ENCODE measurements at regions not wholly inside any gene's neighbourhood (a gene's known extent, or its start where the extent isn't known, plus 50 kb on each side); places are given as distances from the start of the nearest gene placed in this dataset.

DNA sequence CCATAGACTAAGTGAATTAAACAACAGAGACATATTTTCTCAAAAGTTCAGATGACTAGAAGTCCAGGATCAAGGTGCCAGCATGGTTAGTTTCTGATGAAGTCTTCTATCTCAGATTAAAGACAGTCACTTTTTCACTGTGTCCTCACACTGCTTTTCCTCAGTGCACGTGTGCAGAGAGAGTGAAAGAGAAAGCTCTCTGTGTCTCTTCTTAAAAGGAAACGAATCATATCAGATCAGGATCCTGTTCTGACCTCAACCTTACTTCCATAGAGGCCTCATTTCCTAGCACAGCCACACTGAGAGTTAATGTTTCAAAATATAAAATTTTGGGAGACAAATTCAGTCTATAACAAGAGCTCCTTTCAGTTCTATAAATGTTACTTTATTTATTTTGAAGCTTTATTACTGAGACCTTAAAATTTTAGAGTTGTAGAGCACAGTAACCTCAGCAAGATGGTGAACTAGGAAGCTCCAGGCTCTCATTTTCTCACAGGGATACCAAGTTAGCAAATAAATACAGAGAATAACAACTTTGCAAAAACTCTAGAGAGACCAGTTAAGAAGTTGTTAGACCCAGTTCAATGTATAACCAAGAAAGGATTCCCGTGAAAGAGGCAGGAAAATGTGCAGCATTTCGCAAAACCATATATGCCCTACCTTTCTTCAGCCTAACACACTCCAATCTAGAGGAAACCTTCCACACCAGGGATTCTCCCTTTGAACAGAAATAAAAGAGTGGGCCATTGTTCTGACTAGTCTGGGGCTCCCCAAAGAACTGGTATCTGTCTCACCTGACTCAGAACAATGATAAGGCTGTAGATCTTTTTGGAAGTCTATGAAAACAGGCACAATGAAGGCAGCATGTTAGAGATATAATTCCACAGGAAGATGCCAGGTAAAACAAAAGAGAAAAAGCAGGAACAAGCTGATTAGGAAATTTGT, 372.2 kb downstream of the MRPL39 start:
- Histone ChIP-seq H3K27ac (ENCODE audit: low read depth, low read length) (no peak overlapping the region), H3K4ac (replicated peaks; ENCODE audit: insufficient read length, low read depth, low read length) (no peak overlapping the region), H4K91ac (replicated peaks; ENCODE audit: insufficient read length, low read length) (no peak overlapping the region), H4K8ac (ENCODE audit: extremely low read depth, insufficient read depth, low read length) (no peak overlapping the region), H3K23ac (ENCODE audit: insufficient read length) (no peak overlapping the region), H2BK15ac (ENCODE audit: low read length) (no peak overlapping the region), H4K20me1 (replicated peaks in 1 of 2; ENCODE audit: control insufficient read depth in 1 of 2, insufficient read depth in 2 of 2, low read length in 2 of 2) (no peaks in the 10 kb centered on the region), H3K18ac (ENCODE audit: extremely low read depth, low read length) (no peak overlapping the region), H3K4me1 (replicated peaks in 1 of 4; ENCODE audit: control insufficient read depth in 3 of 4, insufficient read depth in 4 of 4, low read length in 3 of 4) (no peaks in the 10 kb centered on the region), H4K5ac (ENCODE audit: insufficient read length, low read depth, low read length) (no peak overlapping the region), H3K4me2 (ENCODE audit: insufficient read depth in 1 of 2, low read depth in 2 of 2, low read length in 2 of 2) (no peak overlapping the region), H3K56ac (replicated peaks; ENCODE audit: insufficient read length, low read depth, low read length) (no peak overlapping the region), H2AK5ac (ENCODE audit: low read depth, low read length) (no peak overlapping the region), H2AFZ (ENCODE audit: low read length) (no peak overlapping the region), H2BK20ac (ENCODE audit: low read length) (no peak overlapping the region), H3K79me1 (ENCODE audit: low read depth, low read length) (no peaks in the 10 kb centered on the region), H2BK12ac (ENCODE audit: low read depth, low read length) (no peak overlapping the region), H3K23me2 (ENCODE audit: low read depth, low read length) (no peaks in the 10 kb centered on the region), H2BK120ac (replicated peaks; ENCODE audit: low read depth, low read length) (no peak overlapping the region), H3K9ac (replicated peaks in 1 of 4; ENCODE audit: extremely low read depth in 1 of 4, low read depth in 3 of 4, low read length in 3 of 4) (no peak overlapping the region), H3K14ac (ENCODE audit: insufficient read length) (no peak overlapping the region), H3K4me3 (ENCODE audit: extremely low read depth in 1 of 4, insufficient read depth in 2 of 4, low read depth in 3 of 4, low read length in 4 of 4) (no peak overlapping the region), H3K36me3 (ENCODE audit: control insufficient read depth in 2 of 4, insufficient read depth in 4 of 4, low read length in 3 of 4) (no peaks in the 10 kb centered on the region), H3K9me3 (ENCODE audit: insufficient read depth in 2 of 2, low read depth in 1 of 2, low read length in 1 of 2) (no peaks in the 10 kb centered on the region), H2BK5ac (ENCODE audit: low read depth, low read length) (no peak overlapping the region), H3K79me2 (ENCODE audit: control insufficient read depth in 1 of 2, insufficient read depth in 2 of 2, low read length in 2 of 2) (no peaks in the 10 kb centered on the region), H3K27me3 (replicated peaks in 1 of 4; ENCODE audit: control insufficient read depth in 3 of 4, extremely low read depth in 1 of 4, insufficient read depth in 3 of 4, low read length in 3 of 4) (no peaks in the 10 kb centered on the region)
- POLR2A ChIA-PET (ENCODE audit: partially characterized antibody) = no interaction called here
- no peak for DNase-seq (ENCODE audit: low read depth in 1 of 2, low spot score in 2 of 2)
- FAIRE-seq = no peak
- 91% methylated on average over 4 of the region's 4 CpGs; no CpG with 5 or more reads in 1 of the 2 experiments for WGBS, 2 experiments (ENCODE audit: extremely low coverage in 1 of 2, insufficient coverage in 1 of 2, insufficient read length in 1 of 2, insufficient replicate concordance in 2 of 2, low coverage in 1 of 2, low lambda C conversion rate in 2 of 2, missing lambda C conversion rate in 1 of 2)
- CTCF ChIA-PET (ENCODE audit: partially characterized antibody) = no interaction called here
- TF ChIP-seq, protein P1, sequence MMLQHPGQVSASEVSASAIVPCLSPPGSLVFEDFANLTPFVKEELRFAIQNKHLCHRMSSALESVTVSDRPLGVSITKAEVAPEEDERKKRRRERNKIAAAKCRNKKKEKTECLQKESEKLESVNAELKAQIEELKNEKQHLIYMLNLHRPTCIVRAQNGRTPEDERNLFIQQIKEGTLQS (IDR thresholded peaks at IDR 0.05; ENCODE audit: insufficient read depth, low read depth, low read length) = no peak
- TF ChIP-seq CTBP2 (IDR thresholded peaks at IDR 0.05; ENCODE audit: borderline replicate concordance, insufficient read depth, insufficient read length, low read length) = no peak
- no peak for TF ChIP-seq SP4 (IDR thresholded peaks at IDR 0.05; ENCODE audit: low read length)
- no peak for TF ChIP-seq NRF1 (IDR thresholded peaks at IDR 0.05; ENCODE audit: low read depth, low read length)
- TF ChIP-seq RBBP5 (IDR thresholded peaks at IDR 0.05; ENCODE audit: borderline replicate concordance, low read depth, low read length) = no peak
- no peak for TF ChIP-seq POLR2A (IDR thresholded peaks at IDR 0.05; ENCODE audit: control extremely low read depth in 1 of 2, low read depth in 2 of 2, low read length in 2 of 2)
- TF ChIP-seq CBX5 (IDR thresholded peaks at IDR 0.05; ENCODE audit: low read depth, low read length) = no peak
- TF ChIP-seq ASH2L (IDR thresholded peaks at IDR 0.05; ENCODE audit: low read length) = no peak
- TF ChIP-seq RAD21 (IDR thresholded peaks at IDR 0.05 in 1 of 2, conservative IDR thresholded peaks at IDR 0.05 in 1 of 2; ENCODE audit: low read depth in 2 of 2, low read length in 2 of 2) = no peak
- no peak for TF ChIP-seq BRCA1 (IDR thresholded peaks at IDR 0.05; ENCODE audit: low read depth, low read length)
- TF ChIP-seq TBP (IDR thresholded peaks at IDR 0.05; ENCODE audit: low read depth, low read length) = no peak
- no peak for TF ChIP-seq SRF (IDR thresholded peaks at IDR 0.05; ENCODE audit: low read depth, low read length)
- no peak for TF ChIP-seq SIX5 (IDR thresholded peaks at IDR 0.05; ENCODE audit: low read depth, low read length)
